GM10266 (cell line): ENCODE measurements at regions not wholly inside any gene's neighbourhood (a gene's known extent, or its start where the extent isn't known, plus 50 kb on each side); places are given as distances from the start of the nearest gene placed in this dataset.

Source experiments
- DNase-seq: peaks from one replicate; pipeline ENCODE4 v3.0.0; 2012; ENCODE audit errors: extremely low spot score
- CTCF ChIP-seq: IDR thresholded peaks from 2 replicates; pipeline ENCODE4 v1.5.1; 2012; ENCODE audit warnings: mild to moderate bottlenecking, low read depth; ENCODE audit not compliant: control insufficient read depth, insufficient read depth; ENCODE audit errors: missing control alignments

GRCh38 chr16:48441106-48441505 is 55.9 kb upstream of the SIAH1 start:
- TF ChIP-seq CTCF: no peak
- no peak for DNase-seq

GRCh38 chr16:48438414-48438813 is 53.2 kb upstream of the SIAH1 start:
- no peak for TF ChIP-seq CTCF
- no peak for DNase-seq

GRCh38 chr16:48435906-48436305 is 50.7 kb upstream of the SIAH1 start:
- TF ChIP-seq CTCF: no peak
- DNase-seq: no peak

GRCh38 chr16:48435318-48435680 is 50.1 kb upstream of the SIAH1 start:
- TF ChIP-seq CTCF: no peak
- DNase-seq: no peak
